IMR-90 (cell line): ENCODE measurements at regions not wholly inside any gene's neighbourhood (a gene's known extent, or its start where the extent isn't known, plus 50 kb on each side); places are given as distances from the start of the nearest gene placed in this dataset.

ENCODE experiments used
- ATAC-seq: fragments of 200-7000 bp; cut with Tn5 transposase; 2 replicates; pipeline ENCODE4 v1.9.1; 2020; ENCODE audit warnings: low read depth, mild to moderate bottlenecking, moderate library complexity
- BruUV-seq: library from RNA; stranded (reverse); fragments of 400-500 nt; replicated peaks from 2 replicates; lab custom pipeline; 2021; lab: Mats Ljungman, UMichigan
- CTCF ChIA-PET: fragments of 300-600 bp; formaldehyde crosslinking; extraction: SDS; loops from one replicate; lab custom pipeline; 2021; ENCODE audit warnings: antibody characterized with exemption; lab: Yijun Ruan, JAX
- POLR2A ChIA-PET: fragments of 300-600 bp; sonication (Branson Sonifier 250); formaldehyde crosslinking; loops from one replicate; lab custom pipeline; 2022; ENCODE audit warnings: antibody characterized with exemption; ENCODE audit not compliant: unreplicated experiment; lab: Charles Lee
- DNase-seq: peaks from one replicate; pipeline ENCODE4 v3.0.0; 2013
- H2AFZ ChIP-seq: replicated peaks from 2 replicates; pipeline ENCODE3; 2013; ENCODE audit warnings: low read length, mild to moderate bottlenecking; ENCODE audit not compliant: poor library complexity
- H2AK5ac ChIP-seq: 2 replicates; pipeline ENCODE4 v1.6.1; 2013; ENCODE audit warnings: low read depth, low read length, inconsistent platforms
- H2AK9ac ChIP-seq: replicated peaks from 2 replicates; pipeline ENCODE3; 2013; ENCODE audit warnings: mild to moderate bottlenecking, low read depth, low read length, moderate library complexity; ENCODE audit not compliant: poor library complexity
- H2BK120ac ChIP-seq: 2 replicates; pipeline ENCODE4 v1.6.1; 2013; ENCODE audit warnings: low read depth, low read length, inconsistent platforms
- H2BK15ac ChIP-seq: 3 replicates; pipeline ENCODE4 v1.6.1; 2013; ENCODE audit warnings: low read depth, low read length, inconsistent platforms
- H2BK20ac ChIP-seq: 2 replicates; pipeline ENCODE4 v1.6.1; 2013; ENCODE audit warnings: low read depth, mild to moderate bottlenecking, inconsistent platforms, low read length, moderate library complexity
- H2BK5ac ChIP-seq: 2 replicates; pipeline ENCODE4 v1.6.1; 2013; ENCODE audit warnings: mild to moderate bottlenecking, low read depth, low read length, inconsistent platforms; ENCODE audit not compliant: poor library complexity, severe bottlenecking
- H3K14ac ChIP-seq: replicated peaks from 2 replicates; pipeline ENCODE4 v1.6.1; 2013; ENCODE audit warnings: low read depth, low read length, inconsistent platforms
- H3K18ac ChIP-seq: 2 replicates; pipeline ENCODE4 v1.6.1; 2013; ENCODE audit warnings: low read depth, low read length, control low read depth
- H3K23ac ChIP-seq: 2 replicates; pipeline ENCODE4 v1.6.1; 2013; ENCODE audit warnings: low read depth, low read length, inconsistent platforms
- H3K27ac ChIP-seq: 2 replicates; pipeline ENCODE4 v1.5.1; 2013; ENCODE audit warnings: mild to moderate bottlenecking, control low read depth, low read length; ENCODE audit not compliant: insufficient read depth
- H3K27me3 ChIP-seq: 2 replicates; pipeline ENCODE4 v1.6.1; 2013; ENCODE audit warnings: low read length; ENCODE audit not compliant: control insufficient read depth, insufficient read depth
- H3K36me3 ChIP-seq: 2 replicates; pipeline ENCODE4 v1.6.1; 2013; ENCODE audit warnings: low read length, mixed read lengths; ENCODE audit not compliant: control insufficient read depth, insufficient read depth
- H3K4ac ChIP-seq: 2 replicates; pipeline ENCODE4 v1.6.1; 2013; ENCODE audit warnings: low read depth, low read length, inconsistent platforms
- H3K4me1 ChIP-seq: 2 replicates; pipeline ENCODE4 v1.6.1; 2013; ENCODE audit warnings: low read length, mixed read lengths; ENCODE audit not compliant: control insufficient read depth, insufficient read depth
- H3K4me2 ChIP-seq: 2 replicates; pipeline ENCODE4 v1.6.1; 2013; ENCODE audit warnings: low read depth, mild to moderate bottlenecking, control low read depth, low read length, moderate library complexity
- H3K4me3 ChIP-seq: 2 replicates; pipeline ENCODE4 v1.5.1; 2013; ENCODE audit warnings: low read depth, mild to moderate bottlenecking, control low read depth, low read length, moderate library complexity; ENCODE audit not compliant: insufficient read depth
- H3K56ac ChIP-seq: 2 replicates; pipeline ENCODE4 v1.6.1; 2013; ENCODE audit warnings: low read length, inconsistent platforms; ENCODE audit not compliant: insufficient read depth; ENCODE audit errors: extremely low read depth
- H3K79me1 ChIP-seq, 2 experiments: 2 replicates each; pipeline ENCODE4 v1.6.1; 2013; ENCODE audit warnings: low read length in 2 of 2, inconsistent platforms in 1 of 2, low read depth in 1 of 2
- H3K9ac ChIP-seq: 2 replicates; pipeline ENCODE4 v1.6.1; 2013; ENCODE audit warnings: low read depth, low read length, control low read depth
- H3K9me1 ChIP-seq: 2 replicates; pipeline ENCODE4 v1.6.1; 2013; ENCODE audit warnings: low read length, inconsistent platforms; ENCODE audit not compliant: insufficient read depth
- H3K9me3 ChIP-seq: 2 replicates; pipeline ENCODE4 v1.6.1; 2013; ENCODE audit warnings: low read length; ENCODE audit not compliant: control insufficient read depth, insufficient read depth
- H4K20me1 ChIP-seq: 2 replicates; pipeline ENCODE4 v1.6.1; 2013; ENCODE audit warnings: low read length, inconsistent platforms; ENCODE audit not compliant: insufficient read depth
- H4K5ac ChIP-seq: 2 replicates; pipeline ENCODE4 v1.6.1; 2013; ENCODE audit warnings: mild to moderate bottlenecking, low read depth, low read length, control low read depth
- H4K8ac ChIP-seq, 2 experiments: 2 replicates each; pipeline ENCODE4 v1.6.1; 2013; ENCODE audit warnings: low read depth in 2 of 2, low read length in 2 of 2, control low read depth in 1 of 2, inconsistent platforms in 1 of 2
- H4K91ac ChIP-seq: 2 replicates; pipeline ENCODE4 v1.6.1; 2013; ENCODE audit warnings: low read depth, low read length, inconsistent platforms; ENCODE audit not compliant: insufficient read depth
- BHLHE40 ChIP-seq: fragments of 150-350 bp; IDR thresholded peaks from 2 replicates; pipeline ENCODE4 v1.6.1; 2016; ENCODE audit warnings: mild to moderate bottlenecking, low read depth, low read length
- CEBPB ChIP-seq: IDR thresholded peaks from 2 replicates; pipeline ENCODE4 v1.6.1; 2012; ENCODE audit warnings: low read depth, low read length, improper control_type of control experiment
- CHD1 ChIP-seq: IDR thresholded peaks from 2 replicates; pipeline ENCODE4 v1.6.1; 2012; ENCODE audit warnings: low read depth, low read length, improper control_type of control experiment
- CTCF ChIP-seq: conservative IDR thresholded peaks from 2 replicates; pipeline ENCODE4 v1.5.1; 2012; ENCODE audit warnings: mild to moderate bottlenecking, low read depth, low read length, improper control_type of control experiment
- POLR2A ChIP-seq: IDR thresholded peaks from 2 replicates; pipeline ENCODE4 v1.6.1; 2012; ENCODE audit warnings: mild to moderate bottlenecking, low read depth, low read length
- RCOR1 ChIP-seq: IDR thresholded peaks from 2 replicates; pipeline ENCODE4 v1.6.1; 2012; ENCODE audit warnings: mild to moderate bottlenecking, low read length, improper control_type of control experiment; ENCODE audit not compliant: insufficient replicate concordance
- SMC3 ChIP-seq: fragments of 150-350 bp; IDR thresholded peaks from 2 replicates; pipeline ENCODE4 v1.6.1; 2016; ENCODE audit warnings: low read depth, mild to moderate bottlenecking, antibody characterized with exemption, low read length, moderate library complexity
- WGBS, 2 experiments: methylation state at CpG; one replicate each; pipeline versions ENCODE4 v1.1.5 to v1.1.7; 2013; ENCODE audit warnings: missing lambda C conversion rate in 2 of 2; ENCODE audit not compliant: insufficient read length in 1 of 2; ENCODE audit errors: extremely low coverage in 2 of 2; 5-methylcytosine and 5-hydroxymethylcytosine counted together
- dilution Hi-C: fragments of 300-500 bp; cut with HindIII; formaldehyde crosslinking; loops from one replicate; pipeline ENCODE4 v1.14.3; 2018; ENCODE audit warnings: low sequenced_read_pairs; ENCODE audit not compliant: unreplicated experiment
- in situ Hi-C: fragments of 300-500 bp; cut with MboI; formaldehyde crosslinking; loops from 3 replicates; pipeline ENCODE4 v1.14.3; 2019; ENCODE audit warnings: low sequenced_read_pairs, inconsistent platforms, mixed read lengths
- intact Hi-C: fragments of 100-400 bp; cut with micrococcal nuclease; formaldehyde crosslinking; loops from 2 replicates; pipeline ENCODE4 v1.10.0; 2022

- Histone ChIP-seq H3K36me3 (no peaks in the 10 kb centered on the region), H2BK15ac (no peak overlapping the region), H4K20me1 (no peaks in the 10 kb centered on the region), H2AFZ (no peak overlapping the region), H3K4ac (no peak overlapping the region), H2BK5ac (no peak overlapping the region), H2AK5ac (no peak overlapping the region), H4K91ac (no peak overlapping the region), H3K23ac (no peak overlapping the region), H3K4me2 (no peak overlapping the region), H3K9ac (no peak overlapping the region), H3K56ac (no peak overlapping the region), H3K27me3 (no peaks in the 10 kb centered on the region), H3K79me1 (no peaks in the 10 kb centered on the region), H3K27ac (no peak overlapping the region), H4K8ac (no peak overlapping the region), H3K4me3 (no peak overlapping the region), H2BK20ac (no peak overlapping the region), H2BK120ac (no peak overlapping the region), H3K14ac (no peak overlapping the region), H3K9me3 (no peaks in the 10 kb centered on the region), H3K9me1 (no peaks in the 10 kb centered on the region), H3K4me1 (0 out of 2 replicates have a peak, but pooled peaks cover 2% of the 10 kb centered on the region), H3K18ac (no peak overlapping the region), H4K5ac (no peak overlapping the region), H2AK9ac (no peak overlapping the region)
- in situ Hi-C loops = loop anchor here (25.0 kb wide), 1 partner anchor 1109 kb away; no protein-coding TSS in a partner anchor
- no TSS peak for BruUV-seq
- CTCF ChIA-PET = no interaction called here
- dilution Hi-C loops = no loop called here
- ATAC-seq (peak; percentile 29; the same call in 1 of the 2 replicates), DNase-seq (peak; percentile 0)
- TF ChIP-seq CHD1 (no peak), SMC3 (no peak), RCOR1 (no peak), POLR2A (no peak), CEBPB (no peak), BHLHE40 (no peak), CTCF (no peak)
- POLR2A ChIA-PET = no interaction called here
- intact Hi-C loops = loop anchor here (2.0 to 10.0 kb wide), 6 partner anchors 167 to 1103 kb away; no protein-coding TSS in a partner anchor
- WGBS, 2 experiments = no CpG with 5 or more reads among the region's 3 CpGs
These were observed 1166.2 kb downstream of the MAT2B start for GRCh38 chr5:164671640-164672039.
